Occipital lobe (tissue), 1 donor: ENCODE measurements at regions not wholly inside any gene's neighbourhood (a gene's known extent, or its start where the extent isn't known, plus 50 kb on each side); places are given as distances from the start of the nearest gene placed in this dataset.

Source experiments
- DNase-seq: peaks from one replicate; lab custom pipeline; 2025; lab: John Stamatoyannopoulos, UW

GRCh38 chr12:92089559-92089958 is 56.1 kb downstream of the BTG1 start:
- no peak for DNase-seq

- peak; percentile 34 for DNase-seq
Observed at GRCh38 chr12:92088805-92089204, 56.8 kb downstream of the BTG1 start.

- DNase-seq, result no peak
Observed at GRCh38 chr12:92085736-92086040, 60.0 kb downstream of the BTG1 start.

GRCh38 chr12:92085040-92085735 is 60.5 kb downstream of the BTG1 start:
- no peak for DNase-seq

GRCh38 chr12:92080911-92081285 is 64.7 kb downstream of the BTG1 start:
- no peak for DNase-seq

GRCh38 chr12:92079054-92079385 is 66.6 kb downstream of the BTG1 start:
- DNase-seq, result no peak

- peak; percentile 2 for DNase-seq
Observed at GRCh38 chr12:92078167-92079053, 67.2 kb downstream of the BTG1 start.

GRCh38 chr12:92077530-92077929 is 68.1 kb downstream of the BTG1 start:
- DNase-seq, result peak; percentile 1

GRCh38 chr12:92076101-92076500 is 69.5 kb downstream of the BTG1 start:
- DNase-seq, result no peak

GRCh38 chr12:92075425-92075914 is 70.2 kb downstream of the BTG1 start:
- no peak for DNase-seq

GRCh38 chr12:92074889-92075288 is 70.8 kb downstream of the BTG1 start:
- no peak for DNase-seq

- DNase-seq, result no peak
Observed at GRCh38 chr12:92073094-92073493, 72.6 kb downstream of the BTG1 start.

- DNase-seq, result no peak
Observed at GRCh38 chr12:92072112-92072511, 73.5 kb downstream of the BTG1 start.

- no peak for DNase-seq
Observed at GRCh38 chr12:92070864-92071445, 74.7 kb downstream of the BTG1 start.

GRCh38 chr12:92070054-92070863 is 75.4 kb downstream of the BTG1 start:
- DNase-seq, result no peak

GRCh38 chr12:92068459-92068858 is 77.2 kb downstream of the BTG1 start:
- no peak for DNase-seq

GRCh38 chr12:92065639-92066038 is 80.0 kb downstream of the BTG1 start:
- DNase-seq, result no peak

GRCh38 chr12:92065018-92065499 is 80.6 kb downstream of the BTG1 start:
- peak; percentile 13 for DNase-seq

GRCh38 chr12:92064422-92064821 is 81.2 kb downstream of the BTG1 start:
- DNase-seq, result no peak

- no peak for DNase-seq
Observed at GRCh38 chr12:92063641-92064040, 82.0 kb downstream of the BTG1 start.
